Endodermal cell (in vitro differentiated cells): ENCODE measurements at regions not wholly inside any gene's neighbourhood (a gene's known extent, or its start where the extent isn't known, plus 50 kb on each side); places are given as distances from the start of the nearest gene placed in this dataset.
A peak's percentile ranks its signal among the peaks of the same experiment; 100 is the strongest.

Source experiments
- DNase-seq: peaks from one replicate; pipeline ENCODE4 v3.0.0-alpha.2; 2017
- H3K27ac ChIP-seq: 2 replicates; pipeline ENCODE4 v1.5.1; 2013; ENCODE audit warnings: mild to moderate bottlenecking, low read depth, low read length, moderate library complexity
- H3K27me3 ChIP-seq: 2 replicates; pipeline ENCODE4 v1.6.1; 2013; ENCODE audit warnings: mild to moderate bottlenecking, low read length, moderate library complexity; ENCODE audit not compliant: insufficient read depth, control insufficient read depth, poor library complexity, severe bottlenecking
- H3K36me3 ChIP-seq: 2 replicates; pipeline ENCODE4 v1.7.0; 2013; ENCODE audit warnings: mild to moderate bottlenecking, low read length, moderate library complexity; ENCODE audit not compliant: control insufficient read depth, insufficient read depth
- H3K4me1 ChIP-seq: one replicate; pipeline ENCODE4 v1.7.0; 2013; ENCODE audit warnings: low read length; ENCODE audit not compliant: control insufficient read depth, insufficient read depth
- H3K4me3 ChIP-seq: 2 replicates; pipeline ENCODE4 v1.5.1; 2013; ENCODE audit warnings: mild to moderate bottlenecking, low read length, moderate library complexity
- H3K9ac ChIP-seq: 2 replicates; pipeline ENCODE4 v1.6.1; 2013; ENCODE audit warnings: mild to moderate bottlenecking, low read length, moderate library complexity; ENCODE audit not compliant: poor library complexity, severe bottlenecking; ENCODE audit errors: extremely low read depth
- H3K9me3 ChIP-seq: 2 replicates; pipeline ENCODE4 v1.6.1; 2013; ENCODE audit warnings: mild to moderate bottlenecking, low read length, moderate library complexity; ENCODE audit not compliant: control insufficient read depth
- H3K27ac Mint-ChIP-seq: 2 replicates; pipeline ENCODE4 v1.8.0; 2020; ENCODE audit warnings: mixed read lengths
- H3K27me3 Mint-ChIP-seq: 2 replicates; pipeline ENCODE4 v1.8.0; 2021; ENCODE audit warnings: mild to moderate bottlenecking, mixed read lengths; ENCODE audit not compliant: insufficient read depth
- H3K36me3 Mint-ChIP-seq: 2 replicates; pipeline ENCODE4 v1.8.0; 2020; ENCODE audit warnings: low read depth, mixed read lengths
- H3K4me1 Mint-ChIP-seq: 2 replicates; pipeline ENCODE4 v1.8.0; 2020; ENCODE audit warnings: mixed read lengths
- H3K4me3 Mint-ChIP-seq: 2 replicates; pipeline ENCODE4 v1.8.0; 2020; ENCODE audit warnings: mild to moderate bottlenecking, moderate library complexity, mixed read lengths
- H3K9me3 Mint-ChIP-seq: 2 replicates; pipeline ENCODE4 v1.8.0; 2020; ENCODE audit warnings: mild to moderate bottlenecking, mixed read lengths
- CTCF ChIP-seq: fragments of 200-600 bp; sonication (generic); conservative IDR thresholded peaks from 2 replicates; pipeline ENCODE4 v1.5.0; 2021; ENCODE audit warnings: antibody characterized with exemption, mild to moderate bottlenecking
- WGBS, 2 experiments: methylation state at CpG; one replicate each; pipeline versions ENCODE4 v1.1.5 to v1.1.7; 2013; ENCODE audit warnings: missing lambda C conversion rate in 2 of 2, mixed read lengths in 1 of 2; ENCODE audit not compliant: insufficient coverage in 1 of 2, insufficient read length in 1 of 2; 5-methylcytosine and 5-hydroxymethylcytosine counted together

- no peaks in the 10 kb centered on the region for H3K4me1 ChIP-seq
- no peak overlapping the region for H3K4me3 ChIP-seq
- no peak overlapping the region for H3K9ac ChIP-seq
- Mint-ChIP-seq H3K4me3 (no peak overlapping the region), H3K9me3 (no peaks in the 10 kb centered on the region), H3K36me3 (no peaks in the 10 kb centered on the region), H3K27ac (no peak overlapping the region), H3K27me3 (no peaks in the 10 kb centered on the region), H3K4me1 (peaks cover 2% of the 10 kb centered on the region)
- H3K27ac ChIP-seq = no peak overlapping the region
- TF ChIP-seq CTCF = no peak
- H3K9me3 ChIP-seq = no peaks in the 10 kb centered on the region
- WGBS, 2 experiments = 85 to 94% methylated on average over 4 of the region's 4 CpGs
- H3K36me3 ChIP-seq = no peaks in the 10 kb centered on the region
- H3K27me3 ChIP-seq = no peaks in the 10 kb centered on the region
- DNase-seq = no peak
Observed at GRCh38 chr17:70542876-70543275, 373.5 kb downstream of the KCNJ2 start.

GRCh38 chr17:70544317-70544716, 375.0 kb downstream of the KCNJ2 start:
- Mint-ChIP-seq H3K27ac (no peak overlapping the region), H3K9me3 (no peaks in the 10 kb centered on the region), H3K4me3 (no peak overlapping the region), H3K4me1 (no peaks in the 10 kb centered on the region), H3K27me3 (no peaks in the 10 kb centered on the region), H3K36me3 (no peaks in the 10 kb centered on the region)
- no peaks in the 10 kb centered on the region for H3K27me3 ChIP-seq
- no peaks in the 10 kb centered on the region for H3K36me3 ChIP-seq
- no peak for DNase-seq
- H3K9me3 ChIP-seq = no peaks in the 10 kb centered on the region
- no peak for TF ChIP-seq CTCF
- H3K4me3 ChIP-seq = no peak overlapping the region
- H3K27ac ChIP-seq = no peak overlapping the region
- H3K4me1 ChIP-seq = no peaks in the 10 kb centered on the region
- 100% methylated on average over 1 of the region's 1 CpG; no CpG with 5 or more reads in 1 of the 2 experiments for WGBS, 2 experiments
- H3K9ac ChIP-seq = no peak overlapping the region

GRCh38 chr17:70552230-70552981, 383.1 kb downstream of the KCNJ2 start:
- no peak overlapping the region for H3K27ac Mint-ChIP-seq
- Histone ChIP-seq H3K9ac (no peak overlapping the region), H3K27ac (no peak overlapping the region), H3K9me3 (no peaks in the 10 kb centered on the region), H3K4me1 (no peaks in the 10 kb centered on the region), H3K27me3 (no peaks in the 10 kb centered on the region), H3K36me3 (no peaks in the 10 kb centered on the region), H3K4me3 (no peak overlapping the region)
- peak; percentile 80 for TF ChIP-seq CTCF
- WGBS, 2 experiments = 30 to 55% methylated on average over 4 to 8 of the region's 8 CpGs
- peaks cover 2% of the 10 kb centered on the region for H3K36me3 Mint-ChIP-seq
- H3K4me1 Mint-ChIP-seq = peaks cover 1% of the 10 kb centered on the region
- peak; percentile 63 for DNase-seq
- no peak overlapping the region for H3K4me3 Mint-ChIP-seq
- H3K9me3 Mint-ChIP-seq = peaks cover 9% of the 10 kb centered on the region
- H3K27me3 Mint-ChIP-seq = no peaks in the 10 kb centered on the region
